HepG2 (cell line): ENCODE measurements at regions not wholly inside any gene's neighbourhood (a gene's known extent, or its start where the extent isn't known, plus 50 kb on each side); places are given as distances from the start of the nearest gene placed in this dataset.

ENCODE experiments used
- ATAC-seq: fragments of 200-7000 bp; cut with Tn5 transposase; 3 replicates; pipeline ENCODE4 v1.9.1; 2020; ENCODE audit warnings: mild to moderate bottlenecking, moderate library complexity
- BruUV-seq: library from RNA; stranded (reverse); fragments of 400-500 nt; replicated peaks from 2 replicates; lab custom pipeline; 2021; lab: Mats Ljungman, UMichigan
- CTCF ChIA-PET: fragments of 300-600 bp; formaldehyde crosslinking; extraction: SDS; loops from one replicate; lab custom pipeline; 2021; ENCODE audit warnings: low total read pairs, inconsistent platforms, low intra/inter-chr PET ratio; lab: Yijun Ruan, JAX
- POLR2A ChIA-PET: fragments of 350-600 bp; sonication (Branson Sonifier 250); formaldehyde crosslinking; loops from one replicate; lab custom pipeline; 2020; ENCODE audit warnings: antibody characterized with exemption, inconsistent platforms; lab: Yijun Ruan, JAX
- DNase-seq: peaks from one replicate; pipeline ENCODE4 v3.0.0-alpha.2; 2015; ENCODE audit warnings: low spot score
- FAIRE-seq: peaks from 3 replicates; lab custom pipeline; 2011; peaks lifted over from hg19 to GRCh38; lab: Jason Lieb, UNC
- H2AFZ ChIP-seq: one replicate; pipeline ENCODE4 v1.6.1; 2011; ENCODE audit warnings: low read length, inconsistent platforms
- H3K27ac ChIP-seq: fragments of 300-600 bp; 3 replicates; pipeline ENCODE4 v1.8.0; 2011; ENCODE audit warnings: mixed run types, mild to moderate bottlenecking, mixed read lengths, low read length, inconsistent platforms; ENCODE audit not compliant: insufficient read depth; ENCODE audit errors: extremely low read length
- H3K27me3 ChIP-seq, 2 experiments: fragments of 200-600 bp in 1 of 2; 2 replicates in 1 of 2; 3 replicates in 1 of 2; pipeline versions ENCODE4 v1.6.0 to v1.8.0; 2011; ENCODE audit warnings: low read length in 2 of 2, mild to moderate bottlenecking in 2 of 2, moderate library complexity in 2 of 2, inconsistent platforms in 1 of 2; ENCODE audit not compliant: insufficient read depth in 2 of 2, control insufficient read depth in 1 of 2
- H3K36me3 ChIP-seq, 2 experiments: fragments of 200-600 bp in 1 of 2; replicated peaks in 1 of 2; 2 replicates in 1 of 2; 3 replicates in 1 of 2; pipeline versions ENCODE4 v1.5.1 to v1.8.0; 2011; ENCODE audit warnings: low read length in 2 of 2, inconsistent platforms in 1 of 2; ENCODE audit not compliant: insufficient read depth in 2 of 2, control insufficient read depth in 1 of 2
- H3K4me1 ChIP-seq: 2 replicates; pipeline ENCODE4 v1.5.1; 2012; ENCODE audit warnings: low read length, inconsistent platforms; ENCODE audit not compliant: insufficient read depth
- H3K4me2 ChIP-seq: 2 replicates; pipeline ENCODE4 v1.6.0; 2011; ENCODE audit warnings: low read depth, low read length, inconsistent platforms
- H3K4me3 ChIP-seq, 3 experiments: fragments of 200-600 bp in 1 of 3; sonication (generic), shearing (Covaris generic) in 1 of 3; replicated peaks in 1 of 3; 2 replicates each; pipeline ENCODE4 v1.5.1; 2011 to 2016; ENCODE audit warnings: low read length in 3 of 3, inconsistent platforms in 2 of 3, low read depth in 2 of 3, mild to moderate bottlenecking in 2 of 3, control low read depth in 1 of 3, mixed read lengths in 1 of 3; ENCODE audit not compliant: insufficient read depth in 1 of 3
- H3K79me2 ChIP-seq: one replicate; pipeline ENCODE4 v1.6.1; 2011; ENCODE audit warnings: low read length, inconsistent platforms; ENCODE audit not compliant: insufficient read depth
- H3K9ac ChIP-seq: 2 replicates; pipeline ENCODE4 v1.6.0; 2011; ENCODE audit warnings: mild to moderate bottlenecking, low read depth, low read length, inconsistent platforms; ENCODE audit not compliant: insufficient read depth
- H3K9me3 ChIP-seq: 2 replicates; pipeline ENCODE4 v1.5.1; 2012; ENCODE audit warnings: mild to moderate bottlenecking, low read length
- H4K20me1 ChIP-seq: 2 replicates; pipeline ENCODE4 v1.6.0; 2011; ENCODE audit warnings: inconsistent platforms, mild to moderate bottlenecking, low read length, moderate library complexity; ENCODE audit not compliant: insufficient read depth
- E2F1 ChIP-seq: sonication (generic); formaldehyde crosslinking; IDR thresholded peaks from 2 replicates; pipeline ENCODE4 v1.5.0; 2020; ENCODE audit warnings: missing genetic modification reagents
- SRSF9 ChIP-seq: fragments of 200-400 bp; formaldehyde crosslinking; IDR thresholded peaks from 2 replicates; pipeline ENCODE4 v1.6.1; 2018; ENCODE audit warnings: borderline replicate concordance, mild to moderate bottlenecking, low read depth, low read length; ENCODE audit not compliant: insufficient read depth, poor library complexity, severe bottlenecking
- TFDP2 ChIP-seq: sonication (generic); formaldehyde crosslinking; IDR thresholded peaks from 2 replicates; pipeline ENCODE4 v1.4.0; 2020; ENCODE audit warnings: missing genetic modification reagents
- TRIM22 ChIP-seq: fragments of 450-650 bp; IDR thresholded peaks from 2 replicates; pipeline ENCODE4 v1.6.1; 2017
- ZC3H13 ChIP-seq: sonication (generic); formaldehyde crosslinking; IDR thresholded peaks from 2 replicates; pipeline ENCODE4 v1.8.1; 2023; ENCODE audit warnings: mild to moderate bottlenecking, missing genetic modification reagents, moderate library complexity
- ZNF781 ChIP-seq: sonication (generic); formaldehyde crosslinking; IDR thresholded peaks from 2 replicates; pipeline ENCODE4 v1.5.1; 2020; ENCODE audit warnings: borderline replicate concordance, mild to moderate bottlenecking, missing genetic modification reagents; ENCODE audit errors: not compliant biosample characterization
- WGBS: methylation state at CpG from one replicate; pipeline ENCODE4 v1.1.6; 2017; ENCODE audit warnings: low lambda C conversion rate; 5-methylcytosine and 5-hydroxymethylcytosine counted together
- in situ Hi-C: cut with HindIII; loops from 2 replicates; pipeline ENCODE4 v1.10.0; 2017; ENCODE audit warnings: low pct_unique_long_range_greater_than_20kb; ENCODE audit not compliant: extremely low pct_ligation_motif_present
- intact Hi-C: fragments of 100-400 bp; cut with micrococcal nuclease; formaldehyde crosslinking; loops from one replicate; pipeline ENCODE4 v1.10.0; 2022; ENCODE audit not compliant: unreplicated experiment
- TF ChIP-seq, protein P1 (sequence below): sonication (generic); formaldehyde crosslinking; IDR thresholded peaks from 2 replicates; pipeline ENCODE4 v1.4.0; 2020; ENCODE audit warnings: missing genetic modification reagents

- no peak overlapping the region for H3K4me3 ChIP-seq
- H3K9ac ChIP-seq, result no peak overlapping the region
- H3K27me3 ChIP-seq, result no peaks in the 10 kb centered on the region
- no TSS peak for BruUV-seq
- no peak overlapping the region for H3K27ac ChIP-seq
- POLR2A ChIA-PET, result no interaction called here
- FAIRE-seq, result no peak
- CTCF ChIA-PET, result no interaction called here
- no peaks in the 10 kb centered on the region for H3K79me2 ChIP-seq
- H3K9me3 ChIP-seq, result no peaks in the 10 kb centered on the region
- H3K4me2 ChIP-seq, result no peak overlapping the region
- 2% methylated on average over 2 of the region's 2 CpGs for WGBS
- no peak overlapping the region for H2AFZ ChIP-seq
- H3K36me3 ChIP-seq, result no peaks in the 10 kb centered on the region
- ATAC-seq, result no peak
- TF ChIP-seq, protein P1, sequence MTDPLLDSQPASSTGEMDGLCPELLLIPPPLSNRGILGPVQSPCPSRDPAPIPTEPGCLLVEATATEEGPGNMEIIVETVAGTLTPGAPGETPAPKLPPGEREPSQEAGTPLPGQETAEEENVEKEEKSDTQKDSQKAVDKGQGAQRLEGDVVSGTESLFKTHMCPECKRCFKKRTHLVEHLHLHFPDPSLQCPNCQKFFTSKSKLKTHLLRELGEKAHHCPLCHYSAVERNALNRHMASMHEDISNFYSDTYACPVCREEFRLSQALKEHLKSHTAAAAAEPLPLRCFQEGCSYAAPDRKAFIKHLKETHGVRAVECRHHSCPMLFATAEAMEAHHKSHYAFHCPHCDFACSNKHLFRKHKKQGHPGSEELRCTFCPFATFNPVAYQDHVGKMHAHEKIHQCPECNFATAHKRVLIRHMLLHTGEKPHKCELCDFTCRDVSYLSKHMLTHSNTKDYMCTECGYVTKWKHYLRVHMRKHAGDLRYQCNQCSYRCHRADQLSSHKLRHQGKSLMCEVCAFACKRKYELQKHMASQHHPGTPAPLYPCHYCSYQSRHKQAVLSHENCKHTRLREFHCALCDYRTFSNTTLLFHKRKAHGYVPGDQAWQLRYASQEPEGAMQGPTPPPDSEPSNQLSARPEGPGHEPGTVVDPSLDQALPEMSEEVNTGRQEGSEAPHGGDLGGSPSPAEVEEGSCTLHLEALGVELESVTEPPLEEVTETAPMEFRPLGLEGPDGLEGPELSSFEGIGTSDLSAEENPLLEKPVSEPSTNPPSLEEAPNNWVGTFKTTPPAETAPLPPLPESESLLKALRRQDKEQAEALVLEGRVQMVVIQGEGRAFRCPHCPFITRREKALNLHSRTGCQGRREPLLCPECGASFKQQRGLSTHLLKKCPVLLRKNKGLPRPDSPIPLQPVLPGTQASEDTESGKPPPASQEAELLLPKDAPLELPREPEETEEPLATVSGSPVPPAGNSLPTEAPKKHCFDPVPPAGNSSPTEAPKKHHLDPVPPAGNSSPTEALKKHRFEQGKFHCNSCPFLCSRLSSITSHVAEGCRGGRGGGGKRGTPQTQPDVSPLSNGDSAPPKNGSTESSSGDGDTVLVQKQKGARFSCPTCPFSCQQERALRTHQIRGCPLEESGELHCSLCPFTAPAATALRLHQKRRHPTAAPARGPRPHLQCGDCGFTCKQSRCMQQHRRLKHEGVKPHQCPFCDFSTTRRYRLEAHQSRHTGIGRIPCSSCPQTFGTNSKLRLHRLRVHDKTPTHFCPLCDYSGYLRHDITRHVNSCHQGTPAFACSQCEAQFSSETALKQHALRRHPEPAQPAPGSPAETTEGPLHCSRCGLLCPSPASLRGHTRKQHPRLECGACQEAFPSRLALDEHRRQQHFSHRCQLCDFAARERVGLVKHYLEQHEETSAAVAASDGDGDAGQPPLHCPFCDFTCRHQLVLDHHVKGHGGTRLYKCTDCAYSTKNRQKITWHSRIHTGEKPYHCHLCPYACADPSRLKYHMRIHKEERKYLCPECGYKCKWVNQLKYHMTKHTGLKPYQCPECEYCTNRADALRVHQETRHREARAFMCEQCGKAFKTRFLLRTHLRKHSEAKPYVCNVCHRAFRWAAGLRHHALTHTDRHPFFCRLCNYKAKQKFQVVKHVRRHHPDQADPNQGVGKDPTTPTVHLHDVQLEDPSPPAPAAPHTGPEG (CRISPR knock-in tag), result no peak
- TF ChIP-seq TRIM22 (no peak), TFDP2 (CRISPR knock-in tag) (no peak), E2F1 (CRISPR knock-in tag) (no peak), SRSF9 (no peak), ZNF781 (no peak), ZC3H13 (CRISPR knock-in tag) (no peak)
- DNase-seq, result no peak
- H4K20me1 ChIP-seq, result no peaks in the 10 kb centered on the region
- in situ Hi-C loops, result loop anchor here (25.0 kb wide), 1 partner anchor 496 kb away; no protein-coding TSS in a partner anchor
- intact Hi-C loops, result no loop called here
- no peaks in the 10 kb centered on the region for H3K4me1 ChIP-seq
These were observed 133.5 kb upstream of the GALNT15 start for GRCh38 chr3:16040991-16041390.
